ENCODE measurements at regions not wholly inside any gene's neighbourhood (a gene's known extent, or its start where the extent isn't known, plus 50 kb on each side); places are given as distances from the start of the nearest gene placed in this dataset.

GRCh38 chr12:97275728-97276590 lies 186.6 kb upstream of the RMST start:
- Histone ChIP-seq H3K9me3 (ENCODE audit: low read depth, low read length) (no peaks in the 10 kb centered on the region), H3K4me3 (no peak overlapping the region), H3K9ac (ENCODE audit: insufficient read length) (no peak overlapping the region), H3K27ac (no peak overlapping the region), H3K36me3 (ENCODE audit: insufficient read depth, low read length) (no peaks in the 10 kb centered on the region)
- TF ChIP-seq EZH2 (IDR thresholded peaks at IDR 0.05) (no peak), POLR2AphosphoS5 (IDR thresholded peaks at IDR 0.05; ENCODE audit: borderline replicate concordance, low read depth, low read length) (no peak), FOXP2 (optimal IDR thresholded peaks at IDR 0.05; ENCODE audit: control extremely low read depth, extremely low read length, insufficient read depth) (no peak)
- DNase-seq (ENCODE audit: low read depth, low spot score): no peak

GRCh38 chr12:97276661-97277429 lies 185.8 kb upstream of the RMST start:
- H3K36me3 ChIP-seq (ENCODE audit: insufficient read depth, low read length): no peaks in the 10 kb centered on the region
- TF ChIP-seq POLR2AphosphoS5 (IDR thresholded peaks at IDR 0.05; ENCODE audit: borderline replicate concordance, low read depth, low read length) (no peak), EZH2 (IDR thresholded peaks at IDR 0.05) (no peak), FOXP2 (optimal IDR thresholded peaks at IDR 0.05; ENCODE audit: control extremely low read depth, extremely low read length, insufficient read depth) (no peak)

GRCh38 chr12:97283297-97283696 lies 179.3 kb upstream of the RMST start:
- H3K4me3 ChIP-seq: no peak overlapping the region
- DNase-seq (ENCODE audit: low read depth, low spot score): no peak
- H3K9ac ChIP-seq (ENCODE audit: insufficient read length): no peak overlapping the region
- H3K27ac ChIP-seq: no peak overlapping the region
- H3K36me3 ChIP-seq (ENCODE audit: insufficient read depth, low read length): no peaks in the 10 kb centered on the region
- no peaks in the 10 kb centered on the region for H3K9me3 ChIP-seq (ENCODE audit: low read depth, low read length)
- no peak for TF ChIP-seq FOXP2 (optimal IDR thresholded peaks at IDR 0.05; ENCODE audit: control extremely low read depth, extremely low read length, insufficient read depth)
- TF ChIP-seq POLR2AphosphoS5 (IDR thresholded peaks at IDR 0.05; ENCODE audit: borderline replicate concordance, low read depth, low read length): no peak
- no peak for TF ChIP-seq EZH2 (IDR thresholded peaks at IDR 0.05)

More at GRCh38 chr12:97276661-97277429, 185.8 kb upstream of the RMST start:
- Histone ChIP-seq H3K9ac (ENCODE audit: insufficient read length) (no peak overlapping the region), H3K27ac (no peak overlapping the region), H3K4me3 (no peak overlapping the region), H3K9me3 (ENCODE audit: low read depth, low read length) (no peaks in the 10 kb centered on the region)
- DNase-seq (ENCODE audit: low read depth, low spot score): no peak

DNA sequence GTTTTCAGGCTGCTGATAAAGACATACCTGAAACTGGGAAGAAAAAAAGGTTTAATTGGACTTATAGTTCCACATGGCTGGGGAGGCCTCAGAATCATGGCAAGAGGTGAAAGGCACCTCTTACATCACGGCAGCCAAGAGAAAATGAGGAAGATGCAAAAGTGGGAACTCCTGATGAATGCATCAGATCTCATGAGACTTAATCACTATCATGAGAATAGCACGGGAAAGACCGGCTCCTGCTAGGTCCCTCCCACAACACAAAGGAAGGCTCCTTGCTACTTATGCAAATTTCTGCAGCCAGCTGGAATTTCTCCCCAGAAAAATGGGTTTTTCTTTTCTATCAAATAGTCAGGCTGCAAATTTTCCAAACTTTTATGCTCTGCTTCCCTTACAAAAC lies 174.1 kb upstream of the RMST start:
- no peak overlapping the region for H3K4me3 ChIP-seq
- no peaks in the 10 kb centered on the region for H3K9me3 ChIP-seq (ENCODE audit: low read depth, low read length)
- H3K27ac ChIP-seq: no peak overlapping the region
- H3K36me3 ChIP-seq (ENCODE audit: insufficient read depth, low read length): no peaks in the 10 kb centered on the region
- DNase-seq (ENCODE audit: low read depth, low spot score): no peak
- TF ChIP-seq EZH2 (IDR thresholded peaks at IDR 0.05): no peak
- no peak for TF ChIP-seq POLR2AphosphoS5 (IDR thresholded peaks at IDR 0.05; ENCODE audit: borderline replicate concordance, low read depth, low read length)
- TF ChIP-seq FOXP2 (optimal IDR thresholded peaks at IDR 0.05; ENCODE audit: control extremely low read depth, extremely low read length, insufficient read depth): no peak
- H3K9ac ChIP-seq (ENCODE audit: insufficient read length): no peak overlapping the region

DNA sequence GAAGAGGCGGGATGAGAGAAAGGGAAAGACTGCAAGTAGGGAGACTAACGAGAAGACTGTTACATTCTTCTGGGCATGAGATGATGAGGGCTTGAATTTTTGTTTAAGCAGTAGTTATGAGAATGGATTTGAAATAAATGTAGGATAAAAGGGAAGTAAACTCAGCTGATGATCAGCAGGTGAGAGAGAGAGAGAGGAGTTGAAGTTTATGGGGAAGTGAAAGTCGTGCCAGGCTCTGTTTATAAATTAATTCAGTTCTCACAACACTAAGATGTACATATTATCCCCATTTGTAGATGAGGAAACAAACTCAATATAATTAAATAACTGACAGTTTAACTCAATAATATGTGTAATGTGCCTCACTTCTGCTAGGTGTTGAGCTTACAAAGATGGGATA lies 170.0 kb upstream of the RMST start:
- Histone ChIP-seq H3K9ac (ENCODE audit: insufficient read length) (no peak overlapping the region), H3K9me3 (ENCODE audit: low read depth, low read length) (no peaks in the 10 kb centered on the region), H3K27ac (no peak overlapping the region), H3K36me3 (ENCODE audit: insufficient read depth, low read length) (no peaks in the 10 kb centered on the region), H3K4me3 (no peak overlapping the region)
- no peak for DNase-seq (ENCODE audit: low read depth, low spot score)
- TF ChIP-seq FOXP2 (optimal IDR thresholded peaks at IDR 0.05; ENCODE audit: control extremely low read depth, extremely low read length, insufficient read depth) (no peak), EZH2 (IDR thresholded peaks at IDR 0.05) (no peak), POLR2AphosphoS5 (IDR thresholded peaks at IDR 0.05; ENCODE audit: borderline replicate concordance, low read depth, low read length) (no peak)

DNA sequence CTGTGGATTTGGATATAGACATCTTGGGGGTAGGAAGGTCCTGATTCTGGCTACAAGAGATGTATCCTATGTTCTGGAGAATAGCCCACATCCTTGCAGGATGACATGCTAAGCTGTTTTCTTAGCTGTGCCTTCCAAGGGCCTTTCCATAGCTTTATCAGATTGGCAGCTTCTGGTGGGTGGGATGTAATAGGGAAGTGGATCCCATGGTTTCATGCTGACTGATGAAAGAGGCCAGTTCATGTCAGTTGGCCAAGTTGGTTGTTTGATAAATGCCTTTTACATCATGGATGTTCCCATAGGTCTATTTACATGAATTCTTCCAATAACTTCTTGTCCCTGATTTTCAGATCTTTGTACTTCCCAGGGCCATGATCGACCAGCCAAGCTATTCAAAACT lies 169.1 kb upstream of the RMST start:
- no peaks in the 10 kb centered on the region for H3K36me3 ChIP-seq (ENCODE audit: insufficient read depth, low read length)
- DNase-seq (ENCODE audit: low read depth, low spot score): no peak
- no peaks in the 10 kb centered on the region for H3K9me3 ChIP-seq (ENCODE audit: low read depth, low read length)
- no peak overlapping the region for H3K9ac ChIP-seq (ENCODE audit: insufficient read length)
- TF ChIP-seq POLR2AphosphoS5 (IDR thresholded peaks at IDR 0.05; ENCODE audit: borderline replicate concordance, low read depth, low read length) (no peak), EZH2 (IDR thresholded peaks at IDR 0.05) (no peak), FOXP2 (optimal IDR thresholded peaks at IDR 0.05; ENCODE audit: control extremely low read depth, extremely low read length, insufficient read depth) (no peak)
- H3K4me3 ChIP-seq: no peak overlapping the region
- H3K27ac ChIP-seq: no peak overlapping the region

DNA sequence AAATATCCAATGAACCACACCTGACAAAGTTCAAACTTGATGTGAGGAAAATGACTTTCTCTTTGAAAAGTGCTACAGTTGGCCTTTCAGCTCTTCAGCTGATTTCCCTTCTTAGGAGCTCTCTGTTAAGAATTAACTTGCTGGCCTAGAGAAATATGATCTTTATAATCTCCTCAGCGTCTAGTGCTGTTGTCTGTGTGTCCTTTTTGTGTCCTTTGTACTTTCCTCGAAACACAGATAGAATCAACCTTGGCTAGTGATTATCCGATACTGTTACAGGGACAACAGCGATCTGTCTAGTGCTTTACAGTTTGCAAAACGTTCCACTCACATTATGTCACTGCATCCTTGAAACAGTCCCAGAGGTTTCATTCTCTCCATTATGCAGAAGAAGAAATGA lies 162.8 kb upstream of the RMST start:
- Histone ChIP-seq H3K27ac (no peak overlapping the region), H3K9me3 (ENCODE audit: low read depth, low read length) (no peaks in the 10 kb centered on the region), H3K9ac (ENCODE audit: insufficient read length) (no peak overlapping the region), H3K36me3 (ENCODE audit: insufficient read depth, low read length) (no peaks in the 10 kb centered on the region), H3K4me3 (no peak overlapping the region)
- DNase-seq (ENCODE audit: low read depth, low spot score): no peak
- TF ChIP-seq FOXP2 (optimal IDR thresholded peaks at IDR 0.05; ENCODE audit: control extremely low read depth, extremely low read length, insufficient read depth): no peak
- TF ChIP-seq POLR2AphosphoS5 (IDR thresholded peaks at IDR 0.05; ENCODE audit: borderline replicate concordance, low read depth, low read length): no peak
- no peak for TF ChIP-seq EZH2 (IDR thresholded peaks at IDR 0.05)

GRCh38 chr12:97300431-97300830 lies 162.2 kb upstream of the RMST start:
- H3K27ac ChIP-seq: no peak overlapping the region
- TF ChIP-seq POLR2AphosphoS5 (IDR thresholded peaks at IDR 0.05; ENCODE audit: borderline replicate concordance, low read depth, low read length) (no peak), EZH2 (IDR thresholded peaks at IDR 0.05) (no peak), FOXP2 (optimal IDR thresholded peaks at IDR 0.05; ENCODE audit: control extremely low read depth, extremely low read length, insufficient read depth) (no peak)
- no peak overlapping the region for H3K4me3 ChIP-seq
- H3K9me3 ChIP-seq (ENCODE audit: low read depth, low read length): no peaks in the 10 kb centered on the region
- no peak for DNase-seq (ENCODE audit: low read depth, low spot score)
- no peaks in the 10 kb centered on the region for H3K36me3 ChIP-seq (ENCODE audit: insufficient read depth, low read length)
- no peak overlapping the region for H3K9ac ChIP-seq (ENCODE audit: insufficient read length)

All from SK-N-MC (cell line).